ENCODE measurements at regions not wholly inside any gene's neighbourhood (a gene's known extent, or its start where the extent isn't known, plus 50 kb on each side); places are given as distances from the start of the nearest gene placed in this dataset.
"Not testable (repeated sequence)": the region's sequence is repeated elsewhere in the genome, so short reads cannot be mapped to it uniquely, and the experiment has no call there.

GRCh38 chr6:19590501-19591131 is 246.6 kb upstream of the ID4 start:
- Histone ChIP-seq H3K4me3 (ENCODE audit: low read depth in 1 of 2, low read length in 2 of 2) (no peak overlapping the region), H3K36me3 (ENCODE audit: control insufficient read depth in 1 of 2, insufficient read depth in 2 of 2, low read length in 2 of 2) (no peaks in the 10 kb centered on the region), H3K27ac (ENCODE audit: low read depth, low read length) (no peak overlapping the region), H3K4me1 (ENCODE audit: control insufficient read depth in 1 of 2, insufficient read depth in 2 of 2, low read length in 2 of 2) (no peaks in the 10 kb centered on the region), H3K9me3 (ENCODE audit: control insufficient read depth in 1 of 2, low read length in 2 of 2) (no peaks in the 10 kb centered on the region), H3K9ac (ENCODE audit: low read depth in 1 of 2, low read length in 2 of 2) (no peak overlapping the region), H3K27me3 (ENCODE audit: control insufficient read depth in 1 of 2, insufficient read depth in 2 of 2, low read length in 2 of 2) (no peaks in the 10 kb centered on the region)

DNA sequence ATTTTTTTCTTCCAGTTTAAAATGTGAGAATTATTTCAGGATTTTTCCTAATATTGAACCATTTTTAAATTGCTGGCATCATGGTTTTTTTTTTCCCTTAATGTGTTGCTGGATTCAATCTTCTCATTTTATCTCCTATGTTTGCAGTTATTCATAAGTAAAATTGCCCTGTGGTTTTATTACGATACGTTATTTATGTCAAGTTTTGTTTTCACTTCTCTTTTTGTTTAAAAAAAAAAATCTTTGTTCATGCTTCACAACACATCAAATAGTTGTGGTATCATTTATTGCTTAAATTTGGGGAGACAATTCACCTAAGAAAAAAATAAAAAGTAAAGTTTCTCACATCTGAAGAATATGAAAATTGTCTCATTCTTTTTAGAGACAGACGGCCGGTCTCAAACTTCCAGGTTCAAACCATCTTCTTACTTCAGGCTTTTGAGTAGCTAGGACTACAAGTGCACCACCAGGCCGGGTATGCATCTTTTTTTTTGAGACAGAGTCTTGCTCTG is 239.3 kb upstream of the ID4 start:
- H3K36me3 ChIP-seq (ENCODE audit: control insufficient read depth in 1 of 2, insufficient read depth in 2 of 2, low read length in 2 of 2) = no peaks in the 10 kb centered on the region
- no peak overlapping the region for H3K9ac ChIP-seq (ENCODE audit: low read depth in 1 of 2, low read length in 2 of 2)
- no peaks in the 10 kb centered on the region for H3K27me3 ChIP-seq (ENCODE audit: control insufficient read depth in 1 of 2, insufficient read depth in 2 of 2, low read length in 2 of 2)
- no peaks in the 10 kb centered on the region for H3K9me3 ChIP-seq (ENCODE audit: control insufficient read depth in 1 of 2, low read length in 2 of 2)
- no peaks in the 10 kb centered on the region for H3K4me1 ChIP-seq (ENCODE audit: control insufficient read depth in 1 of 2, insufficient read depth in 2 of 2, low read length in 2 of 2)
- H3K27ac ChIP-seq (ENCODE audit: low read depth, low read length) = no peak overlapping the region
- no peak overlapping the region for H3K4me3 ChIP-seq (ENCODE audit: low read depth in 1 of 2, low read length in 2 of 2)

DNA sequence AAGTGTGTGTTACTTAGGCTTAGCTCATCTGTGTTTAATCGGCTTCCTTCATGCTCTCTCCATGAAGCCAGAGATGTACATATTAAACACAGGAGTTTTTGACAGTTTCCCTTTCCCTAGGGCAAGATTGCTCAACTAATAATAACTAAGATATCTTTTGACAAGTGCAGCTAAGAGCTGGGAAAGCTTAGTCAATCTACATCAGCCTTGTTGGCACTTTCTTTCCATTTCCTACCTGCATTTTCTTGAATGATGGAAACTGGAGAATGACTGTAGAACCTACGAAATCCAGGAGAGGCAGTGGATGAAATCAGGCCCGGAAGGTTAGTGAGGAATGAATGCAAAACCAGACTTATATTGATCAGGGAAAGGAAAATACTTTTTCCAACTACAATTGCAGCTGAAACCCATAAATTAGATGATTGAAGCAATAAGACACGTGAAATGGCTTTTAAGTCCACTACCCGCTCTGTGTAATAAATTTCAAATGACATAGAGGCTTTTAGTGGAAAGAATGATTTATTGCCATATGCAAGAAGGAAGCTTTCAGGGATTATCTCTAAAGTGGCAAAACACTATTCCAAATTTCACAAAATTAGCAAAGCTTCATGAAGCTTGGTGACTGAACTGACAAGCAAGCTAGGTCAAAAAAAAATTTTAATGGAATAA is 237.2 kb upstream of the ID4 start:
- no peaks in the 10 kb centered on the region for H3K27me3 ChIP-seq (ENCODE audit: control insufficient read depth in 1 of 2, insufficient read depth in 2 of 2, low read length in 2 of 2)
- H3K36me3 ChIP-seq (ENCODE audit: control insufficient read depth in 1 of 2, insufficient read depth in 2 of 2, low read length in 2 of 2) = no peaks in the 10 kb centered on the region
- no peak overlapping the region for H3K27ac ChIP-seq (ENCODE audit: low read depth, low read length)
- no peaks in the 10 kb centered on the region for H3K4me1 ChIP-seq (ENCODE audit: control insufficient read depth in 1 of 2, insufficient read depth in 2 of 2, low read length in 2 of 2)
- no peak overlapping the region for H3K4me3 ChIP-seq (ENCODE audit: low read depth in 1 of 2, low read length in 2 of 2)
- no peak overlapping the region for H3K9ac ChIP-seq (ENCODE audit: low read depth in 1 of 2, low read length in 2 of 2)
- H3K9me3 ChIP-seq (ENCODE audit: control insufficient read depth in 1 of 2, low read length in 2 of 2) = no peaks in the 10 kb centered on the region

DNA sequence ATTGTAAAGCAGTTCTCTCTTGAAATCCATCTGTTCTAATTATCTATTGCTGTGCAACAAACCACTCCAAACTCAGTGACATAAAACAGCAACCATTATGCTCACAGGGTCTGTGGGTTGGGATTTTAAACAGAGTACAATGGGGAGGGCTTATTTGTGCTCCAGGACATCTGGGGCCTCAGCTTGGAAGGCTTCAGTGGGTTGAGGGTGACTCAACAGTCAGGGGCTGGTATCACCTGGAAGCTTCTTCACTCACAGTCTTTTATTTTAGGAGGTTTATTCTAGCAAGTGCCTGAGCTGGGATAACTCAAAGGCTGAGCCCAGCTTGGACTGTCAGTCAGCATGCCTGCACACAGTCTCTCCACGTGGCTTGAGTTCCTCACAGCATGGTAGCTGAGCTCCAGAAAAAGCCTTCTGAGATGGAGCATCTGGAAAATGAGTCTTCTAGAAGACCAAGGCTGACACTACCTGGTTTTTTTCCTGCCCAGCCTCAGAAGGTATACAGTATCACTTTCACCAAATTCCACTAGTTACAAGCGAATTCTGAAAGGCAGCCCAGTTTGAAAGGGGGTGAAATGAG is 234.6 kb upstream of the ID4 start:
- Histone ChIP-seq H3K9ac (ENCODE audit: low read depth in 1 of 2, low read length in 2 of 2) (no peak overlapping the region), H3K9me3 (ENCODE audit: control insufficient read depth in 1 of 2, low read length in 2 of 2) (no peaks in the 10 kb centered on the region), H3K27ac (ENCODE audit: low read depth, low read length) (no peak overlapping the region), H3K4me1 (ENCODE audit: control insufficient read depth in 1 of 2, insufficient read depth in 2 of 2, low read length in 2 of 2) (no peaks in the 10 kb centered on the region), H3K36me3 (ENCODE audit: control insufficient read depth in 1 of 2, insufficient read depth in 2 of 2, low read length in 2 of 2) (no peaks in the 10 kb centered on the region), H3K27me3 (ENCODE audit: control insufficient read depth in 1 of 2, insufficient read depth in 2 of 2, low read length in 2 of 2) (no peaks in the 10 kb centered on the region), H3K4me3 (ENCODE audit: low read depth in 1 of 2, low read length in 2 of 2) (no peak overlapping the region)

DNA sequence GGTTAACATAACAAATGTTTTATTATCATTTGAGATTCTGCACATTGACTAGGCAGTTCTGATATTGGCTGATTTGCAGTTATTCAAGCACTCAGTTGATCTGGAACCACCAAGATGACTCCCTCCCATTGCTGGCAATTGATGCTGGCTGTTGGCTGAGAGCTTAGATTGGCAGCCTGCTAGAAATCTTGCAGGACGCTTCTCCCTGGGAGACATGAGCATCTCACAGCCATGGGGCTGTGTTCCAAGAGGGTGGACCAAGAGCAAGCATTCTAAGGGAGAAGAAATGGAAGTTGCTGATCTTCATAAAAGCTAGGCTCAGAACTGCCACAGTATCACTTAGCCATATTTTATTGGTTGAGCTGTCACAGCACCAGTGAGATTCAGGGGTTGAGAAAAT is 233.4 kb upstream of the ID4 start:
- Histone ChIP-seq H3K27me3 (ENCODE audit: control insufficient read depth in 1 of 2, insufficient read depth in 2 of 2, low read length in 2 of 2) (no peaks in the 10 kb centered on the region), H3K9ac (ENCODE audit: low read depth in 1 of 2, low read length in 2 of 2) (no peak overlapping the region), H3K4me3 (ENCODE audit: low read depth in 1 of 2, low read length in 2 of 2) (no peak overlapping the region), H3K9me3 (ENCODE audit: control insufficient read depth in 1 of 2, low read length in 2 of 2) (no peaks in the 10 kb centered on the region), H3K27ac (ENCODE audit: low read depth, low read length) (no peak overlapping the region), H3K4me1 (ENCODE audit: control insufficient read depth in 1 of 2, insufficient read depth in 2 of 2, low read length in 2 of 2) (no peaks in the 10 kb centered on the region), H3K36me3 (ENCODE audit: control insufficient read depth in 1 of 2, insufficient read depth in 2 of 2, low read length in 2 of 2) (no peaks in the 10 kb centered on the region)

DNA sequence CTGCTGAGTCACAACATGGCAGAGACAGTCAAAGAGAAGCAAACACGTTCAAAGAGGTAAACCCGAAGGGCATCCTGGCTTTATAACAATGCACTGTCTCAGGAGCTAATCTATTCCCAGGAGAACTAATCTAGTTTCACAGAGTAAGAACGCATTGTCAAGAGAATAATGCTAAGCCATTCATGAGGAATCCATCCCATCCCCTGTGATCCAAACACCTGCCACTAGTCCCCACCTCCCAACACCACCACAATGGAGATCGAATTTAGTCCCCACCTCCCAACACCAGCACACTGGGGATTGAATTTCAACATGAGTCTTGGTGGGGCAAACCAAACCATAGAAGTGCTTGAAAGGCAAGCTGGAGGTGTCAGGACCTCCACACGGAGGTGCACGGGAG is 231.5 kb upstream of the ID4 start:
- no peak overlapping the region for H3K4me3 ChIP-seq (ENCODE audit: low read depth in 1 of 2, low read length in 2 of 2)
- no peak overlapping the region for H3K9ac ChIP-seq (ENCODE audit: low read depth in 1 of 2, low read length in 2 of 2)
- no peaks in the 10 kb centered on the region for H3K27me3 ChIP-seq (ENCODE audit: control insufficient read depth in 1 of 2, insufficient read depth in 2 of 2, low read length in 2 of 2)
- no peaks in the 10 kb centered on the region for H3K36me3 ChIP-seq (ENCODE audit: control insufficient read depth in 1 of 2, insufficient read depth in 2 of 2, low read length in 2 of 2)
- H3K4me1 ChIP-seq (ENCODE audit: control insufficient read depth in 1 of 2, insufficient read depth in 2 of 2, low read length in 2 of 2) = no peaks in the 10 kb centered on the region
- no peak overlapping the region for H3K27ac ChIP-seq (ENCODE audit: low read depth, low read length)
- no peaks in the 10 kb centered on the region for H3K9me3 ChIP-seq (ENCODE audit: control insufficient read depth in 1 of 2, low read length in 2 of 2)

DNA sequence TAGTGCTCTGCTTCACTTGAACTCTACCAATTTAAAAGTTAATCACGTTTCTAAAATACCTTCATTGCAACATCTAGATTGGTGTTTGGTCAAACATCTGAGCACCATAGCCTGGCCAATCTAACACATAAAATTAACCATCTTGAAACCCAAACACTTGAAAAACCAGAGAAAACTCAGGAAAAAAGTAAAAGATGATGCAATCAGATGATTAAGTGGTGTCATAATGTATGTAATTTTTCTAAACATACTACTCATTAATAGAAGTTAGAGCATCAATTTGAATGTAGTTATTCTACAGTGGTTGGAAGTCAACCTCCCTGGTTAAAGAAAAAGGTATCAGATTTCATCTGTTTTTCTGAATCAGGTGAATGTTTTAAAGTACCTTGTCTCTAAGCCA is 228.6 kb upstream of the ID4 start:
- no peak overlapping the region for H3K4me3 ChIP-seq (ENCODE audit: low read depth in 1 of 2, low read length in 2 of 2)
- no peak overlapping the region for H3K9ac ChIP-seq (ENCODE audit: low read depth in 1 of 2, low read length in 2 of 2)
- H3K9me3 ChIP-seq (ENCODE audit: control insufficient read depth in 1 of 2, low read length in 2 of 2) = no peaks in the 10 kb centered on the region
- H3K27me3 ChIP-seq (ENCODE audit: control insufficient read depth in 1 of 2, insufficient read depth in 2 of 2, low read length in 2 of 2) = no peaks in the 10 kb centered on the region
- no peak overlapping the region for H3K27ac ChIP-seq (ENCODE audit: low read depth, low read length)
- H3K36me3 ChIP-seq (ENCODE audit: control insufficient read depth in 1 of 2, insufficient read depth in 2 of 2, low read length in 2 of 2) = no peaks in the 10 kb centered on the region
- H3K4me1 ChIP-seq (ENCODE audit: control insufficient read depth in 1 of 2, insufficient read depth in 2 of 2, low read length in 2 of 2) = no peaks in the 10 kb centered on the region

- no peaks in the 10 kb centered on the region for H3K4me1 ChIP-seq (ENCODE audit: control insufficient read depth in 1 of 2, insufficient read depth in 2 of 2, low read length in 2 of 2)
- H3K27me3 ChIP-seq (ENCODE audit: control insufficient read depth in 1 of 2, insufficient read depth in 2 of 2, low read length in 2 of 2) = no peaks in the 10 kb centered on the region
- H3K9ac ChIP-seq (ENCODE audit: low read depth in 1 of 2, low read length in 2 of 2) = no peak overlapping the region
- no peaks in the 10 kb centered on the region for H3K36me3 ChIP-seq (ENCODE audit: control insufficient read depth in 1 of 2, insufficient read depth in 2 of 2, low read length in 2 of 2)
- H3K4me3 ChIP-seq (ENCODE audit: low read depth in 1 of 2, low read length in 2 of 2) = no peak overlapping the region
- no peak overlapping the region for H3K27ac ChIP-seq (ENCODE audit: low read depth, low read length)
- peaks cover 0 to 3% of the 10 kb centered on the region in 2 donors for H3K9me3 ChIP-seq (ENCODE audit: control insufficient read depth in 1 of 2, low read length in 2 of 2)
Observed at GRCh38 chr6:19609972-19610641, 227.1 kb upstream of the ID4 start.

GRCh38 chr6:19612672-19613466 is 224.3 kb upstream of the ID4 start:
- not testable (repeated sequence) for H3K27me3 ChIP-seq (ENCODE audit: control insufficient read depth in 1 of 2, insufficient read depth in 2 of 2, low read length in 2 of 2); H3K9ac ChIP-seq (ENCODE audit: low read depth in 1 of 2, low read length in 2 of 2); H3K4me1 ChIP-seq (ENCODE audit: control insufficient read depth in 1 of 2, insufficient read depth in 2 of 2, low read length in 2 of 2); H3K27ac ChIP-seq (ENCODE audit: low read depth, low read length); H3K9me3 ChIP-seq (ENCODE audit: control insufficient read depth in 1 of 2, low read length in 2 of 2); H3K4me3 ChIP-seq (ENCODE audit: low read depth in 1 of 2, low read length in 2 of 2); H3K36me3 ChIP-seq (ENCODE audit: control insufficient read depth in 1 of 2, insufficient read depth in 2 of 2, low read length in 2 of 2)
